ENCODE measurements at regions not wholly inside any gene's neighbourhood (a gene's known extent, or its start where the extent isn't known, plus 50 kb on each side); places are given as distances from the start of the nearest gene placed in this dataset.

GRCh38 chr11:27882066-27882697, 181.9 kb upstream of the BDNF start:
- TF ChIP-seq CTCF (IDR thresholded peaks at IDR 0.05; ENCODE audit: low read depth, low read length, poor library complexity, severe bottlenecking) (no peak), EZH2phosphoT487 (IDR thresholded peaks at IDR 0.05; ENCODE audit: borderline replicate concordance, low read length) (no peak)

Data from DOHH2 (cell line).